Fibroblast of lung (primary cell): ENCODE measurements at regions not wholly inside any gene's neighbourhood (a gene's known extent, or its start where the extent isn't known, plus 50 kb on each side); places are given as distances from the start of the nearest gene placed in this dataset.

ENCODE experiments used
- CTCF ChIP-seq, 2 donors: IDR thresholded peaks in 1 of 2; conservative IDR thresholded peaks in 1 of 2; 1 replicate in 1 of 2; 2 replicates in 1 of 2; pipeline ENCODE4 v1.5.1; 2011 to 2012; ENCODE audit warnings: low read length in 2 of 2, control low read depth in 1 of 2, inconsistent platforms in 1 of 2, low read depth in 1 of 2, mild to moderate bottlenecking in 1 of 2
- EZH2 ChIP-seq: IDR thresholded peaks from 2 replicates; pipeline ENCODE4 v1.5.1; 2012; ENCODE audit warnings: low read length, control low read depth, mild to moderate bottlenecking; ENCODE audit errors: missing control alignments

- TF ChIP-seq CTCF (conservative IDR thresholded peaks at IDR 0.05 in 1 of 2, IDR thresholded peaks at IDR 0.05 in 1 of 2; ENCODE audit: low read depth in 1 of 2, low read length in 2 of 2) = no peak
- no peak for TF ChIP-seq EZH2
Observed at GRCh38 chr2:219803294-219803693, 175.9 kb downstream of the SLC4A3 start.
